HepG2 (cell line): ENCODE measurements at regions not wholly inside any gene's neighbourhood (a gene's known extent, or its start where the extent isn't known, plus 50 kb on each side); places are given as distances from the start of the nearest gene placed in this dataset.

Experiments used
- ATAC-seq: fragments of 200-7000 bp; cut with Tn5 transposase; 3 replicates; pipeline ENCODE4 v1.9.1; 2020; ENCODE audit warnings: mild to moderate bottlenecking, moderate library complexity
- BruUV-seq: library from RNA; stranded (reverse); fragments of 400-500 nt; replicated peaks from 2 replicates; lab custom pipeline; 2021; lab: Mats Ljungman, UMichigan
- CTCF ChIA-PET: fragments of 300-600 bp; formaldehyde crosslinking; extraction: SDS; loops from one replicate; lab custom pipeline; 2021; ENCODE audit warnings: low total read pairs, inconsistent platforms, low intra/inter-chr PET ratio; lab: Yijun Ruan, JAX
- POLR2A ChIA-PET: fragments of 350-600 bp; sonication (Branson Sonifier 250); formaldehyde crosslinking; loops from one replicate; lab custom pipeline; 2020; ENCODE audit warnings: antibody characterized with exemption, inconsistent platforms; lab: Yijun Ruan, JAX
- DNase-seq: peaks from one replicate; pipeline ENCODE4 v3.0.0-alpha.2; 2015; ENCODE audit warnings: low spot score
- FAIRE-seq: peaks from 3 replicates; lab custom pipeline; 2011; peaks lifted over from hg19 to GRCh38; lab: Jason Lieb, UNC
- H2AFZ ChIP-seq: one replicate; pipeline ENCODE4 v1.6.1; 2011; ENCODE audit warnings: low read length, inconsistent platforms
- H3K27ac ChIP-seq: fragments of 300-600 bp; 3 replicates; pipeline ENCODE4 v1.8.0; 2011; ENCODE audit warnings: mixed run types, mild to moderate bottlenecking, mixed read lengths, low read length, inconsistent platforms; ENCODE audit not compliant: insufficient read depth; ENCODE audit errors: extremely low read length
- H3K27me3 ChIP-seq, 2 experiments: fragments of 200-600 bp in 1 of 2; 2 replicates in 1 of 2; 3 replicates in 1 of 2; pipeline versions ENCODE4 v1.6.0 to v1.8.0; 2011; ENCODE audit warnings: low read length in 2 of 2, mild to moderate bottlenecking in 2 of 2, moderate library complexity in 2 of 2, inconsistent platforms in 1 of 2; ENCODE audit not compliant: insufficient read depth in 2 of 2, control insufficient read depth in 1 of 2
- H3K36me3 ChIP-seq, 2 experiments: fragments of 200-600 bp in 1 of 2; replicated peaks in 1 of 2; 2 replicates in 1 of 2; 3 replicates in 1 of 2; pipeline versions ENCODE4 v1.5.1 to v1.8.0; 2011; ENCODE audit warnings: low read length in 2 of 2, inconsistent platforms in 1 of 2; ENCODE audit not compliant: insufficient read depth in 2 of 2, control insufficient read depth in 1 of 2
- H3K4me1 ChIP-seq: 2 replicates; pipeline ENCODE4 v1.5.1; 2012; ENCODE audit warnings: low read length, inconsistent platforms; ENCODE audit not compliant: insufficient read depth
- H3K4me2 ChIP-seq: 2 replicates; pipeline ENCODE4 v1.6.0; 2011; ENCODE audit warnings: low read depth, low read length, inconsistent platforms
- H3K4me3 ChIP-seq, 3 experiments: fragments of 200-600 bp in 1 of 3; sonication (generic), shearing (Covaris generic) in 1 of 3; replicated peaks in 1 of 3; 2 replicates each; pipeline ENCODE4 v1.5.1; 2011 to 2016; ENCODE audit warnings: low read length in 3 of 3, inconsistent platforms in 2 of 3, low read depth in 2 of 3, mild to moderate bottlenecking in 2 of 3, control low read depth in 1 of 3, mixed read lengths in 1 of 3; ENCODE audit not compliant: insufficient read depth in 1 of 3
- H3K79me2 ChIP-seq: one replicate; pipeline ENCODE4 v1.6.1; 2011; ENCODE audit warnings: low read length, inconsistent platforms; ENCODE audit not compliant: insufficient read depth
- H3K9ac ChIP-seq: 2 replicates; pipeline ENCODE4 v1.6.0; 2011; ENCODE audit warnings: mild to moderate bottlenecking, low read depth, low read length, inconsistent platforms; ENCODE audit not compliant: insufficient read depth
- H3K9me3 ChIP-seq: 2 replicates; pipeline ENCODE4 v1.5.1; 2012; ENCODE audit warnings: mild to moderate bottlenecking, low read length
- H4K20me1 ChIP-seq: 2 replicates; pipeline ENCODE4 v1.6.0; 2011; ENCODE audit warnings: inconsistent platforms, mild to moderate bottlenecking, low read length, moderate library complexity; ENCODE audit not compliant: insufficient read depth
- AGO2 ChIP-seq: fragments of 200-400 bp; formaldehyde crosslinking; optimal IDR thresholded peaks from 2 replicates; pipeline ENCODE3; 2017; ENCODE audit warnings: mild to moderate bottlenecking, low read depth, low read length, moderate library complexity
- BRCA1 ChIP-seq: sonication (generic); formaldehyde crosslinking; IDR thresholded peaks from 2 replicates; pipeline ENCODE4 v1.4.0; 2020; ENCODE audit warnings: missing genetic modification reagents
- HNF4G ChIP-seq, 2 experiments: sonication (generic) in 1 of 2; formaldehyde crosslinking in 1 of 2; IDR thresholded peaks; 2 replicates each; pipeline versions ENCODE4 v1.4.0 to v1.6.1; 2011 to 2020; ENCODE audit warnings: borderline replicate concordance in 2 of 2, low read depth in 2 of 2, mild to moderate bottlenecking in 2 of 2, low read length in 1 of 2, missing genetic modification reagents in 1 of 2, moderate library complexity in 1 of 2
- NR2F2 ChIP-seq: IDR thresholded peaks from 2 replicates; pipeline ENCODE4 v1.6.1; 2012; ENCODE audit warnings: low read depth, inconsistent platforms, borderline replicate concordance
- PAX8 ChIP-seq: sonication (generic); formaldehyde crosslinking; IDR thresholded peaks from 2 replicates; pipeline ENCODE4 v1.8.0; 2022; ENCODE audit warnings: mild to moderate bottlenecking, missing genetic modification reagents, borderline replicate concordance
- POGZ ChIP-seq: sonication (generic); formaldehyde crosslinking; IDR thresholded peaks from 2 replicates; pipeline ENCODE4 v1.4.0; 2020; ENCODE audit warnings: mild to moderate bottlenecking, missing genetic modification reagents
- RORA ChIP-seq: sonication (generic); formaldehyde crosslinking; IDR thresholded peaks from 2 replicates; pipeline ENCODE4 v1.5.0; 2020; ENCODE audit warnings: mild to moderate bottlenecking, missing genetic modification reagents, moderate library complexity
- SMAD3 ChIP-seq: sonication (generic); formaldehyde crosslinking; IDR thresholded peaks from 2 replicates; pipeline ENCODE4 v1.4.0; 2020; ENCODE audit warnings: missing genetic modification reagents
- STAG1 ChIP-seq: sonication (generic); formaldehyde crosslinking; IDR thresholded peaks from 2 replicates; pipeline ENCODE4 v1.4.0; 2020; ENCODE audit warnings: missing genetic modification reagents
- TCF7L2 ChIP-seq: IDR thresholded peaks from 2 replicates; pipeline ENCODE4 v1.6.1; 2011; ENCODE audit warnings: mild to moderate bottlenecking, low read depth, low read length, moderate library complexity
- THYN1 ChIP-seq: sonication (generic); formaldehyde crosslinking; IDR thresholded peaks from 2 replicates; pipeline ENCODE4 v1.8.1; 2023; ENCODE audit warnings: low read depth, mild to moderate bottlenecking, moderate library complexity, missing genetic modification reagents, borderline replicate concordance
- ZNF382 ChIP-seq: sonication (generic); formaldehyde crosslinking; IDR thresholded peaks from 2 replicates; pipeline ENCODE4 v1.5.0; 2020; ENCODE audit warnings: missing genetic modification reagents, mild to moderate bottlenecking, borderline replicate concordance
- ZNF543 ChIP-seq: sonication (generic); formaldehyde crosslinking; IDR thresholded peaks from 2 replicates; pipeline ENCODE4 v1.4.0; 2020; ENCODE audit warnings: mild to moderate bottlenecking, missing genetic modification reagents
- ZNF709 ChIP-seq: sonication (generic); formaldehyde crosslinking; IDR thresholded peaks from 2 replicates; pipeline ENCODE4 v1.5.0; 2020; ENCODE audit warnings: mild to moderate bottlenecking, missing genetic modification reagents
- ZNF737 ChIP-seq: sonication (generic); formaldehyde crosslinking; IDR thresholded peaks from 2 replicates; pipeline ENCODE4 v1.5.0; 2020; ENCODE audit warnings: missing genetic modification reagents, mild to moderate bottlenecking, borderline replicate concordance
- ZNF75D ChIP-seq: sonication (generic); formaldehyde crosslinking; IDR thresholded peaks from 2 replicates; pipeline ENCODE4 v1.8.1; 2023; ENCODE audit warnings: missing genetic modification reagents, mild to moderate bottlenecking, borderline replicate concordance
- WGBS: methylation state at CpG from one replicate; pipeline ENCODE4 v1.1.6; 2017; ENCODE audit warnings: low lambda C conversion rate; 5-methylcytosine and 5-hydroxymethylcytosine counted together
- in situ Hi-C: cut with HindIII; loops from 2 replicates; pipeline ENCODE4 v1.10.0; 2017; ENCODE audit warnings: low pct_unique_long_range_greater_than_20kb; ENCODE audit not compliant: extremely low pct_ligation_motif_present
- intact Hi-C: fragments of 100-400 bp; cut with micrococcal nuclease; formaldehyde crosslinking; loops from one replicate; pipeline ENCODE4 v1.10.0; 2022; ENCODE audit not compliant: unreplicated experiment
- TF ChIP-seq, protein P1 (sequence below): IDR thresholded peaks from 2 replicates; pipeline ENCODE4 v1.6.1; 2016; ENCODE audit warnings: missing compliant biosample characterization, missing genetic modification reagents, borderline replicate concordance
- TF ChIP-seq, protein P2 (sequence below): sonication (generic); formaldehyde crosslinking; IDR thresholded peaks from 2 replicates; pipeline ENCODE4 v1.4.0; 2020; ENCODE audit warnings: missing genetic modification reagents
- TF ChIP-seq, protein P3 (sequence below): IDR thresholded peaks from 2 replicates; pipeline ENCODE4 v1.6.1; 2016

DNA sequence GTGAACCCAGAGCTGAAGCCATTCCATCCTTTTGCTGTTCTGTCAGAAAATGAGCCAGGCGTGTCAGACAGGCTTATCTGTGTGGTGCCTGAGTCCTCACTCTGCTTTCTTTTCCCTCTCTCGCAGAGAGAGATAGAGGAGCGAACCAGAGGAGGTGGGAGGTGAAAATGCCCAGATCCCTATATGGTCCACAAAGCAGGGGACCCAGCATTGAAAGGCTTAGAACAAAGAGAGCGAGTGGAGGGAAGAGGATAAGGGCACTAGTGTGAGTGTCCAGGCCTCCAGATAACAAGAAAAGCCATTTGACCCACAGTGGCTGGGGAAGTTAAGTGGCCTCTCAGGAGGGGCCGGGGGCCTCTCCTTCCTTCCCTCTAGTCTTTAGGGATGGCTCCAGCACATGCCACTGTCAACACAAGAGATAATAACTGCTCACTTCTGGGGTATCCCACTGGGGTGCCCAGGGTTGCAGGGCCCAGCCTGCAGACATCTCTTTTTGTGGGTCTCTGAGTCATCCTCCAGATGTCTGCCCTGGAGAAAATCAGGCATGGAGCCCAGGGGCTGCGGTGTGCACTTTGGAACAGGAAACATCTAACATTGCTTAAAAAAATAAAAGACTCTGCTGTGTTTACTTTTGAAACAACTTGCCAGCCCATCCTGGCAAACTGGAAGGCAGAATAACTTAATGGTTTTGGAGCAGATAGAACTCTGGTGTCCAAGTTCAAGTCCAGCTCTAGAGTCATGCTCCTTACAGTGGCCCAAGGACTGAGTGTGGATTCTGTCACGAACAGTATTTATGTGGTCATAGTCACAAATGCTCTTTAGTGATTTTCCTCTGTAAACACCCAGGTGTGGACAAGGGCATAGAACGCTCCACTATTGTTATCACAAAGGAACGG is 189.5 kb downstream of the CXCL12 start:
- in situ Hi-C loops: no loop called here
- peak; percentile 91 for FAIRE-seq
- no peaks in the 10 kb centered on the region for H4K20me1 ChIP-seq
- H3K4me1 ChIP-seq: peaks cover 83% of the 10 kb centered on the region
- no peaks in the 10 kb centered on the region for H3K27me3 ChIP-seq
- peak overlapping the region; percentile 76 for H3K27ac ChIP-seq
- DNase-seq: peak; percentile 89
- peak overlapping the region; percentile 80 for H3K4me2 ChIP-seq
- H3K4me3 ChIP-seq: peak overlapping the region; percentile 9 to 59 (median 14); a peak in 2 of 6 replicates
- H2AFZ ChIP-seq: no peak overlapping the region
- peak; percentile 93 for ATAC-seq
- BruUV-seq: TSS peak; percentile 72
- H3K36me3 ChIP-seq: no peaks in the 10 kb centered on the region
- 14% methylated on average over 8 of the region's 9 CpGs for WGBS
- peak overlapping the region; percentile 62 for H3K9ac ChIP-seq
- CTCF ChIA-PET: no interaction called here
- no peaks in the 10 kb centered on the region for H3K9me3 ChIP-seq
- POLR2A ChIA-PET: interaction anchor here (2.1 to 2.6 kb wide), 2 partner anchors 40 to 41 kb away, joined by 7 to 11 read pairs; no protein-coding TSS in a partner anchor
- no peaks in the 10 kb centered on the region for H3K79me2 ChIP-seq
- intact Hi-C loops: loop anchor here (2.0 kb wide), 1 partner anchor 41 kb away; no protein-coding TSS in a partner anchor
- TF ChIP-seq RORA (no peak), POGZ (CRISPR knock-in tag) (peak; percentile 64), TCF7L2 (no peak), SMAD3 (CRISPR knock-in tag) (peak; percentile 72; the same call in 1 of the 2 replicates), ZNF543 (CRISPR knock-in tag) (no peak), ZNF382 (CRISPR knock-in tag) (no peak), NR2F2 (no peak), PAX8 (CRISPR knock-in tag) (no peak), STAG1 (CRISPR knock-in tag) (peak; percentile 5; the same call in 1 of the 2 replicates), ZNF709 (CRISPR knock-in tag) (no peak), BRCA1 (CRISPR knock-in tag) (no peak), ZNF737 (CRISPR knock-in tag) (no peak), HNF4G (IDR thresholded peaks at IDR 0.05; ENCODE audit: borderline replicate concordance, low read depth, low read length) (peak; percentile 72), HNF4G (CRISPR knock-in tag; IDR thresholded peaks at IDR 0.05; ENCODE audit: borderline replicate concordance, low read depth) (peak; percentile 90; the same call in 1 of the 2 replicates), ZNF75D (CRISPR knock-in tag) (no peak), THYN1 (no peak), AGO2 (no peak)
- TF ChIP-seq, protein P1, sequence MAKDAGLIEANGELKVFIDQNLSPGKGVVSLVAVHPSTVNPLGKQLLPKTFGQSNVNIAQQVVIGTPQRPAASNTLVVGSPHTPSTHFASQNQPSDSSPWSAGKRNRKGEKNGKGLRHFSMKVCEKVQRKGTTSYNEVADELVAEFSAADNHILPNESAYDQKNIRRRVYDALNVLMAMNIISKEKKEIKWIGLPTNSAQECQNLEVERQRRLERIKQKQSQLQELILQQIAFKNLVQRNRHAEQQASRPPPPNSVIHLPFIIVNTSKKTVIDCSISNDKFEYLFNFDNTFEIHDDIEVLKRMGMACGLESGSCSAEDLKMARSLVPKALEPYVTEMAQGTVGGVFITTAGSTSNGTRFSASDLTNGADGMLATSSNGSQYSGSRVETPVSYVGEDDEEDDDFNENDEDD: no peak
- TF ChIP-seq, protein P2, sequence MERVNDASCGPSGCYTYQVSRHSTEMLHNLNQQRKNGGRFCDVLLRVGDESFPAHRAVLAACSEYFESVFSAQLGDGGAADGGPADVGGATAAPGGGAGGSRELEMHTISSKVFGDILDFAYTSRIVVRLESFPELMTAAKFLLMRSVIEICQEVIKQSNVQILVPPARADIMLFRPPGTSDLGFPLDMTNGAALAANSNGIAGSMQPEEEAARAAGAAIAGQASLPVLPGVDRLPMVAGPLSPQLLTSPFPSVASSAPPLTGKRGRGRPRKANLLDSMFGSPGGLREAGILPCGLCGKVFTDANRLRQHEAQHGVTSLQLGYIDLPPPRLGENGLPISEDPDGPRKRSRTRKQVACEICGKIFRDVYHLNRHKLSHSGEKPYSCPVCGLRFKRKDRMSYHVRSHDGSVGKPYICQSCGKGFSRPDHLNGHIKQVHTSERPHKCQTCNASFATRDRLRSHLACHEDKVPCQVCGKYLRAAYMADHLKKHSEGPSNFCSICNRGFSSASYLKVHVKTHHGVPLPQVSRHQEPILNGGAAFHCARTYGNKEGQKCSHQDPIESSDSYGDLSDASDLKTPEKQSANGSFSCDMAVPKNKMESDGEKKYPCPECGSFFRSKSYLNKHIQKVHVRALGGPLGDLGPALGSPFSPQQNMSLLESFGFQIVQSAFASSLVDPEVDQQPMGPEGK: peak; percentile 28; the same call in 1 of the 2 replicates
- TF ChIP-seq, protein P3, sequence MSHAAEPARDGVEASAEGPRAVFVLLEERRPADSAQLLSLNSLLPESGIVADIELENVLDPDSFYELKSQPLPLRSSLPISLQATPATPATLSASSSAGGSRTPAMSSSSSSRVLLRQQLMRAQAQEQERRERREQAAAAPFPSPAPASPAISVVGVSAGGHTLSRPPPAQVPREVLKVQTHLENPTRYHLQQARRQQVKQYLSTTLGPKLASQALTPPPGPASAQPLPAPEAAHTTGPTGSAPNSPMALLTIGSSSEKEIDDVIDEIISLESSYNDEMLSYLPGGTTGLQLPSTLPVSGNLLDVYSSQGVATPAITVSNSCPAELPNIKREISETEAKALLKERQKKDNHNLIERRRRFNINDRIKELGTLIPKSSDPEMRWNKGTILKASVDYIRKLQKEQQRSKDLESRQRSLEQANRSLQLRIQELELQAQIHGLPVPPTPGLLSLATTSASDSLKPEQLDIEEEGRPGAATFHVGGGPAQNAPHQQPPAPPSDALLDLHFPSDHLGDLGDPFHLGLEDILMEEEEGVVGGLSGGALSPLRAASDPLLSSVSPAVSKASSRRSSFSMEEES: peak; percentile 61; the same call in 1 of the 2 replicates
